Bone marrow (tissue), 2 donors: ENCODE measurements at regions not wholly inside any gene's neighbourhood (a gene's known extent, or its start where the extent isn't known, plus 50 kb on each side); places are given as distances from the start of the nearest gene placed in this dataset.

Source experiments
- DNase-seq, 2 donors: peaks; one replicate each; lab custom pipeline; 2025; lab: John Stamatoyannopoulos, UW

GRCh38 chr4:126227428-126227827 is 912.7 kb downstream of the FAT4 start:
- DNase-seq: no peak

- DNase-seq: no peak
Observed at GRCh38 chr4:126230269-126230668, 915.5 kb downstream of the FAT4 start.

GRCh38 chr4:126233483-126233882 is 918.7 kb downstream of the FAT4 start:
- no peak for DNase-seq

- no peak for DNase-seq
Observed at GRCh38 chr4:126238013-126238412, 923.3 kb downstream of the FAT4 start.

GRCh38 chr4:126241634-126242033 is 926.9 kb downstream of the FAT4 start:
- DNase-seq: no peak

GRCh38 chr4:126242679-126243390 is 928.1 kb downstream of the FAT4 start:
- DNase-seq: no peak

- no peak for DNase-seq
Observed at GRCh38 chr4:126247409-126247808, 932.7 kb downstream of the FAT4 start.

- DNase-seq: no peak
Observed at GRCh38 chr4:126250006-126250405, 935.3 kb downstream of the FAT4 start.

- no peak for DNase-seq
Observed at GRCh38 chr4:126251169-126251568, 936.4 kb downstream of the FAT4 start.

- DNase-seq: no peak
Observed at GRCh38 chr4:126262665-126263064, 947.9 kb downstream of the FAT4 start.

- no peak for DNase-seq
Observed at GRCh38 chr4:126264839-126265238, 950.1 kb downstream of the FAT4 start.

- no peak for DNase-seq
Observed at GRCh38 chr4:126265888-126266287, 951.1 kb downstream of the FAT4 start.

- no peak for DNase-seq
Observed at GRCh38 chr4:126267689-126268088, 952.9 kb downstream of the FAT4 start.

- no peak for DNase-seq
Observed at GRCh38 chr4:126268106-126268505, 953.4 kb downstream of the FAT4 start.

- no peak for DNase-seq
Observed at GRCh38 chr4:126269106-126269505, 954.4 kb downstream of the FAT4 start.

- no peak for DNase-seq
Observed at GRCh38 chr4:126271292-126271691, 956.5 kb downstream of the FAT4 start.

GRCh38 chr4:126273746-126274145 is 959.0 kb downstream of the FAT4 start:
- no peak for DNase-seq

- no peak for DNase-seq
Observed at GRCh38 chr4:126291886-126292285, 977.1 kb downstream of the FAT4 start.

GRCh38 chr4:126298271-126298670 is 983.5 kb downstream of the FAT4 start:
- DNase-seq: no peak

GRCh38 chr4:126306152-126306869 is 991.6 kb downstream of the FAT4 start:
- DNase-seq: no peak

- no peak for DNase-seq
Observed at GRCh38 chr4:126318376-126318775, 1003.6 kb downstream of the FAT4 start.

GRCh38 chr4:126328914-126329313 is 1014.2 kb downstream of the FAT4 start:
- no peak for DNase-seq

- no peak for DNase-seq
Observed at GRCh38 chr4:126338548-126338947, 1023.8 kb downstream of the FAT4 start.

- no peak for DNase-seq
Observed at GRCh38 chr4:126341927-126342326, 1027.2 kb downstream of the FAT4 start.
